AG09319 (cell line): ENCODE measurements at regions not wholly inside any gene's neighbourhood (a gene's known extent, or its start where the extent isn't known, plus 50 kb on each side); places are given as distances from the start of the nearest gene placed in this dataset.

Experiments used
- DNase-seq: peaks from one replicate; pipeline ENCODE4 v3.0.0-alpha.2; 2010; ENCODE audit warnings: low read depth; ENCODE audit errors: extremely low read depth
- CTCF ChIP-seq: IDR thresholded peaks from 2 replicates; pipeline ENCODE4 v1.5.1; 2011; ENCODE audit warnings: low read depth, mild to moderate bottlenecking, inconsistent platforms, low read length, moderate library complexity

DNA sequence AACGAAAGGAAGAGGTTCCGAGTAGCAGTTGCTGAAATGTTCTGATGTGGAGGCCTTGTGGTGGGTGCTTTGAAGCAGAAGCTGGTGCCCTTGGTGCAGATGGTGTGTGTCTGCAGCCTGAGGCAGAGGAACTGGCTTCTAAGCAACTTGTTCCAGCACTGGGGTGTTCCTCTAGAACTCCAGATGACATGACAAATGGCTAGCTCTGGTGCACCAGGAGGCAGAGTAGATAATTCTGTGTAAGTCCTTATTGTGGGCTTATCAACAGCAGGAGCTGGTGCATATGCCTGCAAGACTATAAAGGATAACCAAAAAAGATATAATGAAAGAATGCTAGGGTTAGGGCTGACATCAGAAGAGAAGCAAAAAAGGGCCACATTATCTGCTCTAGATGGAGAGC, 76.5 kb downstream of the ARL5B start:
- no peak for DNase-seq
- no peak for TF ChIP-seq CTCF

DNA sequence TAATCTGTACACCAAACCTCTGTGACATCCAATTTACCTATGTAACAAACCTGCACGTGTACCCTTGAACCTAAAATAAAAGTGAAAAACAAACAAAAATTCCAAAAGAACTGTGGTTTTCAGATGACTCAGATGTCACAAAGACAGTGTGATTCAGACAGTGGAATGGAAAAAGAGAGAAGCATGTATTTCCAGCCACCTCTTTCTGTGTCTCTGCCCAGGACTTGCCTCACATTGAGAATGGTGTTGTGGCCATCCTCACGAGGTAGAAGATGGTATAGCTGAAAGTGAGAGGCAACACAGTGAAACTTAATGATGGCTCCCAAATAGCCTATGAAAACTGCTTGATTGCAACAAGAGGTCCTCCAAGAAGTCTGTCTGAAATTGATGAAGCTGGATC, 78.0 kb downstream of the ARL5B start:
- no peak for TF ChIP-seq CTCF
- DNase-seq: no peak

GRCh38 chr10:18737841-18738240, 78.6 kb downstream of the ARL5B start:
- peak; percentile 59 for DNase-seq

DNA sequence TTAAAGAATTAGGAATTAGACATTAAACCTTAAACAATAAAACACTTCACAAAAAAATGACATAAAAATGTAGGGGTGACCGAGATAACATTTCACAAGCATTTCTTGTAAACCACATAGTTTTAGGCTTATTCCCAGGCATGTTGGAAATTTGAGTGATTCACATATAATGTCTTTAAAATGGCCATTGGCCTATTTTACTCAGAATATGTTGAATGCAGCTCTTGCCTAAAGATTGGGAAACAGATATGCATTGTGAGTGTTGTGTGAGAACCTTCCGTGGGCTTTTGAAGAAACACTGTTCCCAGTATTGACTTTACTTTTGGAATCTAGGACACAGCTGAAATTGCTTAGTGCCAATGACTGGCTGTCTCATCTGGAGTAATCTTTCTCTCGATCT, 79.6 kb downstream of the ARL5B start:
- DNase-seq: peak; percentile 7
- no peak for TF ChIP-seq CTCF

More at GRCh38 chr10:18737841-18738240, 78.6 kb downstream of the ARL5B start:
- no peak for TF ChIP-seq CTCF

DNA sequence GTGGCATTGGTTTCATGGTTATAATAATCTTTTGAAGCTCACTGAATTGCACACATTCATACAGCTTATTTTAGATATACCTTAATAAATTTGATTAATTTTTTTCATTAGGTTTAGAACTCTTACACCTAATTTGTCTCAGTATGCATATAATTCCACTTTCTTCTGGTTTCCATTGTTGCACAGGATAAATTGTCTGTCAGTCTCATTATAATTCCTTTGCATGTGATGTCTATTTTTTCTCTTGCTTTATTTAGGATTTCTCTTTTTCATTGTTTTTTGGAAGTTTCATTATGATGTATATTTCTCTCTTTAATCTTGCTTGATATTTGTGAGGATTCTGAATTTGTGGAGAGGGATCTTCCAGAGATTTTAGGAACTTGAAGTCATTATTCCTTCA, 84.7 kb downstream of the ARL5B start:
- no peak for DNase-seq
- no peak for TF ChIP-seq CTCF

DNA sequence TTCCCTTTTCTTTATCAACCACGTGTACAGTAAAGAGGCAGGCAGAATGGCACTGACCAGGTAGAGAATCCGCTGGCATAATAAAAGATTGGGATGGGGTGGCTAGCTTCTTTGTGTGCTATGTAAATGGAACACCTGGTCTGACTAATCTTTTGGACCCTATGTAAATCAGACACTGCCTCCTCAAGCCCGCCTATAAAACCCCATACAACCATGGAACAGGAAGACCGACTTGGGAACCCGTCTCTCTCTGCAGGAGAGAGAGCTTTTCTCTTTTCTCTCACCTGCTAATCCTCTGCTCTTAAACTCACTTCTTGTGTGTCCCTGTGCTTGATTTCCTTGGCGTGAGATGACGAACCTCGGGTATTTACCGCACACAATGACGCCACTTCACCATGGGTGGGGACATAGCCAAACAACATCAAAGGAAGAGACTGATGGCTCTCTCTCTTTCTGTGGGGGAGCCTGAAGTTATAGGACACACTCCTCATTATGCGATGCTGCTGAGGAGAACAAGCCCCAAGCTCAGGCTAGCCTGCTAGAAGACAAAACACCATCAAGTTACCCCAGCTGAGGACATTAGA, 94.2 kb downstream of the ARL5B start:
- no peak for DNase-seq

DNA sequence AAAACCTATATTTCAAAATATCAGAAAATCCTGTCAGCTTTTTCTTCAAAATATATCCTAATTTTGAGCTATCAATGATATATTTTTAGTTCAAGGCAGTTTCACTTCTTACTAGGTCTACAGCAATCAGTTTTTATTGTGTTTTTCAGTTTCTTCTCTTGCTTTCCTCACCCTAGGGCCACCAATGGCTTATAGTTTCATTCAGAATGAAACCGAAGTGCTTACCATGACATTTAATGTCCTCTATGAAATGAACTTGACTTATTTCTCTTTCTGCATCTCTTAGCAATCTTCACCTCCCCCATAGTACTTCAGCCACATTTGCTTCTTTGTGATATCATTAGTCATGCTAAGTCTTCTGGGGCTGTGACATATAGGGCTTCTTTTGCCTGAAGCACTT, 100.3 kb downstream of the ARL5B start:
- no peak for DNase-seq
- TF ChIP-seq CTCF: no peak

More for the DNA sequence above, 94.2 kb downstream of the ARL5B start:
- no peak for TF ChIP-seq CTCF
